HG02763 (cell line): ENCODE measurements at regions not wholly inside any gene's neighbourhood (a gene's known extent, or its start where the extent isn't known, plus 50 kb on each side); places are given as distances from the start of the nearest gene placed in this dataset.
"Not testable (repeated sequence)": the region's sequence is repeated elsewhere in the genome, so short reads cannot be mapped to it uniquely, and the experiment has no call there.

ENCODE experiments used
- ATAC-seq: cut with Tn5 transposase; IDR thresholded peaks from one replicate; pipeline ENCODE4 v1.9.1; 2021; ENCODE audit warnings: mild to moderate bottlenecking, moderate library complexity; ENCODE audit not compliant: unreplicated experiment

DNA sequence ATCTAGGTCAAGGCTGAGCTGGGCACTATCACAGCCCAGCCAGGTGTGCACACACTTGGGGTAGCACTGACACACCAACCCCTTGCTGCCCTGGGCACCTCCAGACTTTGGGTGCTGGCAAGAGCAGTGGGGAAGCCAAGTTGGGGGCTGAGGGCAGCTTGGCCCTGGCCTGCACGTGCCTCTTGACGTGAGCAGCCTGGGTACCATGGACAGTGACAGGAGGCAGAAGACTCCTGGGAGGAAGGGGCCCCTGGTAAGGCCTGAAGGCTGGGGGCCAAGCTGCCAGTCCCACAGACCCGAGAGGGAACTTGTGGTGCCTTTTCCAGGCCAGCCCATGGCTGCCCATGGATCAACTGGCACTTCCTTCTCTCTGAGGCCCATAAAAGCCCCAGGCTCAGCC lies 124.1 kb upstream of the SFSWAP start:
- no peak for ATAC-seq

DNA sequence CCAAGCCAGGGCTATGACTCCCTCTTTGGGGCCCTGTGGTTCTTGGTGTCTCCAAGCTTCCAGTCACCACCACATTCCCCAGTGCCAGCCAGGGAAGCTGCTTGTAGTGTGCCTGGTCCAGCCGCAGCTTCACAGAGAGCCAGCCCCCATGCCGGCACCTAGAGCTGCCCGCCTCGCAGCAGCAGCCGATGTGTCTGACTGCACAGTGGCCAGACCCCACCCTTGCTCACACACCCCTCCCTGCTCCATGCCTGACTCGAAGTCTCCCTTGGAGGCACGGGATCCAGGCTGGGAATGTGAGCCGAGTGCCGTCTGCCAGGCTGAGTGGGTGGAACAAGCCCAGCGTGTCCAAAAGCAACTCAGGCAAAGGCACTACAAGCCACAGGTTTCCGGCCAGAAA lies 123.3 kb upstream of the SFSWAP start:
- no peak for ATAC-seq

DNA sequence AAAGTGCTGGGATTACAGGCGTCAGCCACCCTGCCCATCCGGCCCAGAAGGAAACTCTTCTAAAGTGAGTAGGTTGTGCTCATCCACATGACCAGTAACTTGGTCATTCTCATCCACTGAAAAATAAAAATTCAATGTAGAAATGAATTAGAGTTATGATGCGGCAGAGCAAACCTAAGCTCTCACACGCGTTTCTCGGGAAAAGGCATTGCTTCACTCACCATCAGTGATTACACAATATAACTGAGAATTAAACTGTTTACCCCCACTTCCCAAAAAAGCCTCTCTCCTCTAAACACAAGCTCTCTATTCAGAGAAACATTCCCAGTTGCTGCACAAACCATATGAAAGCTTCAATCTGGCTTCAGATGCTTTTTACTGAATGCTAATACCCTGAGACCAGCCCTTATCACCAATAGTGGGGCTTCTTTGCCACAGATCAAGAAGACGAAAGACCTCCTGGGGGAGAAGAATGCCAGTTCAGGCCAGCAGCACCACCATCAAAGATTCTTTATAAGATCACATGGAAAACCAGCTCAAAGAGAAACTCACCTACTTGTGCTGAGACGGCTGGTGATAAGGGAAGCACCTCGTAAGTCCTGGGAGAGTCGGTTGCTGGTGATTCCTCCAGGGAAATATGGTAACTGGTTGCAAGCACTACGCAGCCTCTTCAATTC lies 121.5 kb upstream of the SFSWAP start:
- ATAC-seq = no peak

DNA sequence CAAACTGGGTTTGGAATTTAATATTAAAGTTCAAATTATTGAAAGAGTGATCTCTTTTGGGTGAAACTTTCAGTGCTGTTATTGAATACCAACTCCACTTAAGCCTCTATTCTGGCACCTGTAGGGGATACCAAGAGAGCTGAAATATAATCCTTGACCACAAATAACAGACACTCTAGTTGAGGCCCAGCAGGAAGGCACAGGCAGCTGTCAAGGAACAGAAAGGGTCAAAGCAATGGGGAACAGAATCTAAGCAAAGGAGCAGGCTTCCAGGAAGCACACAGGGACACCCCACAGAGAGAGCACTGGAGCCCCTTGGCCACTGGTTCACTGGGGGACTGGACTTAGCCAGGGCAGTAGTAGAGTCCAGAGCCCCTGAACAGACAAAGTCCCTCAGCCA lies 120.9 kb upstream of the SFSWAP start:
- no peak for ATAC-seq

DNA sequence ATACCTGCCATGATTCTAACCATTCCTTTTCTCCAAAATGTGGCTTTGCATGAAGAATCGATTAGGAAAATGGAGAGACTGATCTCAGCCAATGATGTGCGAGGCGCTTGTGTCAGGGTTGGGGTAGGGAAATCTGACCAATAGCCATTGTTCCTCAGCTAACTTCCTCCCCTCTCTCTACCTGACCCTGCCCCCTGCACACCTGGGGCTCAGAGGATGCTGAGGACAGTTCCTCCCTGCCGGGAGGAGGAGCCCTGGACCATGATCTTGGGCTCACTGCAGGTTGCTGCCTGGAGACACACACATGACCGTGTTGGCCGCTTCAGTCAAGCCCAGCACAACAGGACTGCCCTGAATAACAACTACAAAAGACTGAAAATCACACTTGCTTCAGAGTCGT lies 119.8 kb upstream of the SFSWAP start:
- no peak for ATAC-seq

DNA sequence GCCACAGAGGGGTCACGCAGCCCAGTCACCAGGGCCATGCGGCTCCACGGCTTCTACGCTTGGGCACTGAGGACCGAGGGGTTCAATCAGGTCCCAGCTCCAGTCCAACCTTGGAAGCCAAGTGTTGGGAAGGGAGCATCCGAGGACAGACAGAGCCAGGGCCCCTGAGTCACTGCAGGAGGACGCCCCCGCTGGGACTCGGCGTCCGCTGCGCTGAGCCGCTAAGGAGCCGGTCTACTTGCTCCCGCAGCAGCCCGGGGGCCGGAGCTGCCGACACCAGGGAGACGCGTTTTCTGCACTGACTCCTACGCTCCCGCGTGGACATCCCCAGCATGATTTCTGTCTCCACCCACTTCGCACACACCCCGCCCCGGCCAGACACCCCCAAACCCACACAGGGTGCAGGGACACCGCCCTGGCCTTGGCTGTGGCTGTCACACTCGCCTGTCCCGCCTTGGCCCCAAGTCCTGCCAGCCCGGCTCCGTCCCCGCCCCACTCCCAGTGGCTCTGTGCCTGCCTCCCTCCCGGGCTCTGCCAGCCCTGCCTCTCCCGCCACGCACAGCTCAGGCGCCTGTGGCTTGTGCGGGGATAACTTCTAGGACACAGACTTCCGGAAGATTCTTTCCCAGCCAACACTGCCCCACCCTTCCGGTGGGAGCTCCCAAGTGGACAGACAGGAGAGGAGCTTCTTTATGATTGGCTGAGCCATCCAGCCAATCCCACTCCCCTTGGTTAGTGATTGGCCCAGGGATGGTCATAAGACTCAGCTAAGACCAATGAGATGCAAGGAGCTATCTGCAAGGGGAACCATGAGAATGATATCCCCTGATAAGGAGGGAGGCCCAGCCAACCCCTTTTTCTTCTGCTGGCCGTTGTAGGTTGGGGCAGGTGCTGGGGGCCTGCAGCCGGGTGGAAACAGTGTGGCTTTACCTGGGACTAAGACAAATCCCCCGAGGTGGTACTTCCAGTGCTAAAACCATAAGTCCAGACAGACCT lies 118.9 kb upstream of the SFSWAP start:
- no peak for ATAC-seq

DNA sequence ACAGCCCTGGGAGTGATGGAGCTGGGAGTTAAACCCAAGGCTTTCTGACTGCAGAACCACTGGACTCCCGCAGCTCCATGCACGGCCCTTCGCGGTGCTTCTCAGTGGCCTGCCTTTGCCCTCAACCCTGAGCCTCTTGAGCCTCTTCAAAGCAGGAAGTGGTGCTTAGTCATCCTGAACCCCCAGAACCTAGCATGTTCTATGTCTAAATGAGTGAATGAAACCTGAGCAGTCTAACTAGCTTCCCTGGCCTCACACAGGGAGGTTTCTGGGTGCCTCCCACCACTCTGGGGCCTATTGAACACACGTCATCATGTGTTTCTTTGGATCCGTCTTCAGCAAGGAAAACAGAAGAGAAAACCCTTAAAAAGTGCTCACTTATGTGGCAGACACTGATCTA lies 117.9 kb upstream of the SFSWAP start:
- peak; percentile 85 for ATAC-seq

DNA sequence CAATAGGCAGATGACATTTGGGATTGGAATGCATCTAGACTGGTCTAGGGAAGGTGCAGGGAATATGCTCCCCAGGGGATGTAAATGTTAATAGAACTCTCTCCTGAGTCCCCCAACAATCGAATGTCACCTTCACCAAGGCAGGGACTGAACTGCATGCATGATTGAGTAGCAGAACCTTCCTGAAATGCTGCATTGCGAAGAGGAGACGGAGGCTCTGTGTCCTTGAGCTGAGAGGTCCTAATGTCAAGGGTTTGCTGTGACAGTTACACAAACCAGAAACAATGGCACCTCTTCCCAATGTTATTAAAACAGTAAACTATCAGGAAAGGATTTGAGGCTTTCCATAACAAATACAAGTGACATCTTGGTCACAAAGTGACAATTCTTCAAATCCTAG lies 117.5 kb upstream of the SFSWAP start:
- ATAC-seq = no peak

DNA sequence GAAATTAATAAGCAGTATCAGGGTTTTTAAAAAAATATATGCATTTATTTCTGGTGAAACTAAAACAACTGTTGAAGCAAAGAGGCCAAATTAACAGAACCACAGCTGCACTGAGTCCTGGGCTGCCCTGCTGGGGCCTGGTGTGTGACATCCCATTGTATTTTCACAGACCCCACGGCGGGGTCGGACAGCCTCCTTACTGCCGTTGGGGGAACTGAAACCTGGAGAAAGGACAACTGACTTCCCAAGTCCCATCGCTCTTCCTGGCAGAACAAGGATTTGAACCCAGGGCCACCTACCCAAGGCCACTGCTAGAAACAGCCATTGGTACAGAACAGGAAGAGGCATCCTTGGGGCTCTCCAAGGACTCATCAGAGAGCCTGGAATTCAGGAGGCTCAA lies 114.8 kb upstream of the SFSWAP start:
- no peak for ATAC-seq

DNA sequence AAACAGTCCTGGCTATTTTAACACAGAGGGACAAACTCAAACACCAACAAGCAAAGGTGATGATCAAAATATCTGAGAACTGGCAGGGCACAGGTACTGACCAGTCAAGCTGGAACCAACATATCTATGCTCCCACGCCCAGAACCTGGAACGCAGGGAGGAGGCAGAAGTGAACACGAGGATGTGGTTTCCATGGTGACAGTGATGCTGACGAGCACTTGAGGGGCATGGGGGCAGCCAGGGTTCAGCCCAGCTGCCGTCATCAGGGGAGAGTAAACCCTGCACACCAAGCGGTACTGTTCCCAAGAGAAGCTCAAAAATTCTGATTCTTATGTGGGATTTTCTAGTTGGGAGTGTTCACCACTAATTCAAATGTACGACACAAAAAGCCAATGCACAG lies 113.6 kb upstream of the SFSWAP start:
- ATAC-seq = no peak

DNA sequence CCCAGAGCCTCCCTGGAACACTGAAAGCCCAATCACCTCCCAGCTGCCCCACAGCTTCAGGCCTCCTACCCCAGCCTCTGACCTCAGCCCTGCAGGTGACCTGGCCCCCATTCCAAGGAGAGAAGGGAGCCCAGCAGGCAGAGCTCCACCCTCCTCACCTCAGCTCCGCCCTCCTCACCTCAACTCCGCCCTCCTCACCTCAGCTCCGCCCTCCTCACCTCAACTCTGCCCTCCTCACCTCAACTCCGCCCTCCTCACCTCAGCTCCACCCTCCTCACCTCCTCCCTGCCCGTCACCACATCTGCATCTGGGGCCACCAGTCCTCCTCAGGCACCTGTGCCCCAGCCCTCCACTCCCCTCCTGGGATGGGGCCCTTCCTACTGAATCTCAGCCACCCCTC lies 112.2 kb upstream of the SFSWAP start:
- ATAC-seq = no peak

DNA sequence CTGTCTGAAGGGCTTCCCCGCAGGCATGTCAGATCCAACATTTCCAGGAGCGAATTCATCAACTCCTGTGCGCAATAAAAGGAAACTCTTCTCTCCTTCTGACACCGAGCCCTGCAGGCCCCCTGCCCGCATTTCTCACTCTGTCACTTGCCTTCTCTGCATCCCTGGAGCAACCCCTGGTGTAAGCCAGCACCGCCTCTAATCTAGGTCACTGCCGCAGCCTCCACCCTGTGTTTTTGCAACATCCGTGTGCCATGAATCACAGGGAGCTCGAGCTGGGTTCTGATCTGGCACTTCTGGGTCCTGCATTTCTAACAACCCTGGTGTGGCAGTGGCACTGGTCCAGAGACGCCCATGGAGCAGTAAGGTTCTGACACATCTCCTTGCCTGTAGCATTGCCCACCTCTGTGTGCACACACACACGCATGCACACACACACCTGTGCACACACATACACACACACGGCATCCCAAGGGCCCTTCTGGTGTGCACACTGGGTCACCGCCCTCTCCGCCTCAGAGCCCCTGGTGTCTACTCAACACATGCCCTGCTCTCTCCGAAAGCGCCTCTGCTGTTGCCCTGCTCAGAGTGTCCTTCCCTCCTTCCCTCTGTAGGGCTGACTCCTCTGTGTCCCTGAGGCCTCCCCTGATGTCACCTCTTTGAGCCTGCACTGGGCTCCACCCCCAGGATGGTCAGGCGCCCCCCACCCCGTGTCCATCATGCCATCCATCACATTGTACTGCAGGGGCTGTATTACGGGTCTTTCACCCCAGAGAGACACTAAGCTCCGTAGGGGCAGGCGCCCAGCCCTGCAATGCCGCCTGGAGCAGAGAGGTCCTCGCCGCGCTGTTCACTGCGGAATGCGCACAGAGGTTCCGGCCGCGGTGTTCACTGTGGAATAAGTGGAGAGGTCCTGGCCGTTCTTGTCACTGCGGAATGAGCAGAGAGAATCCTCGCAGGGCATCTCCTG lies 111.4 kb upstream of the SFSWAP start:
- no peak for ATAC-seq

DNA sequence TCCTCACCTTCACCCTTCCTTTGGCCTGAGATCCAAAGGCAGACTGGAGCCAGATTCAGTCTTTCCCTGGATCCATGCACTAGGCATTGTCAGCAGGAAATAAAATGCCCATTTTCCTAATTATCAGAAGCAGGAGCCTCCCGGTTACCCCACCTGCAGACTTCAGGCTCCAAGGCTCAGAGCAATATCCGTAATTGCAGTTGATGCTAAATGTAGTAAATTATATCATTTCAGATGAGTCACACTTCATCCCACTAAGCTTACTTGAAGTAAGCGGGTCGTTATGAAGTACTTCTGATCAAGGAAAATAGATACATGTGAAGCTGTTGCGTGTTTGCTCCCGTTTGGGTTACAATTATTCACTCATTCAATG lies 110.7 kb upstream of the SFSWAP start:
- no peak for ATAC-seq

DNA sequence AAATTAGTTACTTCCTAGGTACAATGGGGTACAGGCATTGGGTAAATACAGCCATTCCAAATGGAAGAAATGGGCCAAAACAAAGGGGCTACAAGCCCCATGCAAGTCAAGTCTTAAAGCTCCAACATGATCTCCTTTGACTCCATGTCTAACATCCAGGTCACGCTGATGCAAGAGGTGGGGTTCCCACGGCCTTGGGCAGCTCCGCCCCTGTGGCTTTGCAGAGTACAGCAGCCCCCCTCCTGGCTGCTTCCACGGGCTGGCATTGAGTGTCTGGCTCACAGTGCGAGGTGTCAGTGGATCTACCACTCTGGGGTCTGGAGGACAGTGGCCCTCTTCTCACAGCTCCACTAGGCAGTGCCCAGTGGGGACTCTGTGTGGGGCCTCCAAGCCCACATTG lies 109.4 kb upstream of the SFSWAP start:
- ATAC-seq = not testable (repeated sequence)

DNA sequence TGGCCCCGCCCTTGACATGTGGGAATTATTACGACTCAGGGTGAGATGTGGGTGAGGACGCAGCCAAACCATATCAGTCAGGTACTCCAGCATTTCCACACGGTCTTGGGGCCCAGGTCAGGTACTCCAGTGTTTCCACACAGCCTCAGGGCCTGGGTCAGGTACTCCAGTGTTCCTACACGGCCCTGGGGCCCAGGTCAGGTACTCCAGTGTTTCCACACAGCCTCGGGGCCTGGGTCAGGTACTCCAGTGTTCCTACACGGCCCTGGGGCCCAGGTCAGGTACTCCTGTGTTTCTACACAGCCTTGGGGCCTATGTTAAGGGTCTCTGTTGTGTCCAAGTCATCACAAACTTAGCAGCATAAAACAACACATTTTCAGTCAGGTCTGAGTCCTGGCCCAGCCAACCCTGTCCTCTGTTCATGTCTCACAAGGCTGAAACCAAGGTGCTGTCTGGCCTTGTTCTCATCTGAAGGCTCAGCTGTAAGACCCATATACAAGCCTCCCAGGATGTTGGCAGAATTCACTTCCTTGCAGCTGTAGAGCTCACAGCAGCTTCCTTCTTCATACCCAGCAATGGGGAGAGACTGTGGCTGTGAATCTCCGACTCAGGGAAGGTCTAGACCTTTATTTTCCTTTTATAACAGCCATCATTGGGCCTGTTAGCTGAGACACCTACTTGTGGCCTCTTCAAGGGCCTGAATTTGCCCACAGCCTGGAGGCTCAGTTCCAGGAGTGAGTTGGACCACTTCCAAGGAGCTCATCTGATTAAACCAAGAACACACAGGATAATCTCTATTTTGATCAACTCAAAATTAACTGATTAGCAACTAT lies 107.6 kb upstream of the SFSWAP start:
- ATAC-seq = no peak

DNA sequence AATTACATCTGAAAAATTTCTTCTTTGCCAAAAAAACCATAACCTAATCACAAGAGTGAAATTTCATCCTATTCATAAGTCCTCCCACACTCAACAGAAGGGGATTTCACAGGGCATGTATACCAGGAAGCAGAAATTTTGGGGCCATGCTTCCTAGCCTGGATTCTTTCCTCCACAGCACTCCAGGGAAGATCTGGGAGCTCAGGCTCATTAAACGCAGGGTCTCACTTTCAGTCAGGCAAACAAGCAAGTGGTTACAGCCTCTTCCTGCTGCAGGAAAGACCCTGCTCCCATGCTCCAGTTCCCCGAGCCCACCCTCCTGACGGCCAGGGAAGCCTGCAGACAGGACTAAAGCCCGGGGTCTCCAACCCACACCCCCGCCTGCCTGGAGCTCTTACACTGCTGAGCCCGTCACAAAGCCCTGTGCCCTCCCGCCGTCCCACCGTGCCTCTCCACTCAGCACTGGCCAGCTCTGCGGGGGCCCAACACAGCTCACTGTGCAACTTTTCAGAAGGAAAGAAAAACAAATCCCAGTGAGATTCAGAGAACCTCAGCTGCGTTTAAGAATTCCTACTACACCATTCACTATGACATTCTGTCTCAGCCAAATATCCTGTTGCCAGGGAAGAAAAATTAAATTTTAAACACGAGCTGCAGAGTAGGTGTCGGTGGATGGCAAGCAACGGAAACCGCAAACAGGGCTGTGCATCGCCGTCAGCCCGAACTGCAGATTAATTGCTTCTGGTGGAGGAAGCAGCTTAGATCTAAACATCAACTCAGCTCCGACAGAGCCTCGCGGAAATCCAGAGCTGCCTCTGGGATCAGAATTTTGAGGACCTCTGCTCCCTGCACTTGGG lies 106.7 kb upstream of the SFSWAP start:
- no peak for ATAC-seq

DNA sequence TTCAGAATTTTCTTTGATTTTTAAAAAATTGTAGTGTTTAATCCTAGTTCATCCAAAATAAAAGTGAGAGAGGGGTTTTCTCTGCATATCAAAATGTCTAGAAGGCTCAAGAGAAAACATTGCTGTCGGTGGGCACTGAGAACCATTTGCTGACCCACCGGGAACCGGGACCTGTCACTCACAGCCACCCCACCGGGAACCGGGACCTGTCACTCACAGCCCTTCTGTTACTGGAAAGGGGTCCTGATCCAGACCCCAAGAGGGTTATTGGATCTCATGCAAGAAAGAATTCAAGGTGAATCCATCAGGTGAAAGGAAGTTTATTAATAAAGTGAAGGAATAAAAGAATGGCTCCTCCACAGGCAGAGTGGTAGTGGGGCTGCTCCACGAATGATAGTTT lies 106.0 kb upstream of the SFSWAP start:
- ATAC-seq = no peak

DNA sequence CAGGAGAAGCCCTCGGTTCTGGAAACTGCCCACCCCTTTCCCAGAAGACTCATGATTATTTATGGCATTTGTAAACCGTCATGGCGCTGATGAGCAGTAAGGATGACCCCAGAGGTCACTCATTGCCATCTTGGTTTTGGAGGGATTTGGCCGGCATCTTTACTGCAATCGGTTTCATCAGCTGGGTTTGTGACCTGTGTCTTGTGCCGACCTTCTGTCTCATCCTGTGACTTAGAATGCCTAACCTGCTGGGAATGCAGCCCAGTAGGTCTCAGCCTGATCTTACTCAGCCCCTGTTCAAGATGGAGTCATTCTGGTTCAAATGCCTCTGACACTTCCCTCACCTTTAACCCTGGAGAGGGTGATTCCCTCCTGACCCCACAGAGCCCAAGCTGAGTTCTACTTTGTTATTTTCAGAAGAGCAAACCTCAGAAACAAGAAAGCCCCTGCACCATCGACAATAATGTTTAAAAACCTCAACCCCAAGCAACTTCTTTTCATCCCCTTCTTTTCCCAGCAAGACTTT lies 105.5 kb upstream of the SFSWAP start:
- no peak for ATAC-seq

DNA sequence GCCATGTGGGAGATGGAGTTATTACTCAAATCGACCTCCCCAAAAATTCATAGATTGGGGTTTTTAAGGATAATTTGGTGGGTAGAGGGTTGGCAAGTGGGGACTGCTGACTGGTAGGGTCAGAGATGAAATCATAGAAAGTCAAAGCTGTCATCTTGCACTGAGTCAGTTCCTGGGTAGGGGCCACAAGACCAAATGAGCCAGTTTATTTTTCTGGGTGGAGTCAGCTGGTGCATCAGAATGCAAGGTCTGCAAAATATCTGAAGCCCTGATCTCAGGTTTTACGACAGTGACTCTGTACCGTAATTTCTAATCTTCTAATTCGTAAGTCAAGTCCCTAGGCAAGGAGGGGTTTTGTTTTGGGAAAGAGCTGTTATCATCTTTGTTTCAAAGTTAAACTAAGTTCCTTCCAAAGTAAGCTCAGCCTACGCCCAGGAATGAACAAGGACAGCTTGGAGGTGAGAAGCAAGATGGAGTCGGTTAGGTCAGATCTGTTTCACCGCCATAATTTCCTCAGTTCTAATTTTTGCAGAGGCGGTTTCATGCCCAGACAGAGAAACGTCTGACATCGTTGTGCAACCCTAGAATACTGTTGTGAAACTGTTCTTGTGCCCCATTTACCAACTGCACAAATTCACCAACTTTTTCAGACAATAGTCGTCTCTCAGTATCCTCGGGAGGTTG lies 104.5 kb upstream of the SFSWAP start:
- no peak for ATAC-seq
